ENCODE measurements at regions not wholly inside any gene's neighbourhood (a gene's known extent, or its start where the extent isn't known, plus 50 kb on each side); places are given as distances from the start of the nearest gene placed in this dataset.

DNA sequence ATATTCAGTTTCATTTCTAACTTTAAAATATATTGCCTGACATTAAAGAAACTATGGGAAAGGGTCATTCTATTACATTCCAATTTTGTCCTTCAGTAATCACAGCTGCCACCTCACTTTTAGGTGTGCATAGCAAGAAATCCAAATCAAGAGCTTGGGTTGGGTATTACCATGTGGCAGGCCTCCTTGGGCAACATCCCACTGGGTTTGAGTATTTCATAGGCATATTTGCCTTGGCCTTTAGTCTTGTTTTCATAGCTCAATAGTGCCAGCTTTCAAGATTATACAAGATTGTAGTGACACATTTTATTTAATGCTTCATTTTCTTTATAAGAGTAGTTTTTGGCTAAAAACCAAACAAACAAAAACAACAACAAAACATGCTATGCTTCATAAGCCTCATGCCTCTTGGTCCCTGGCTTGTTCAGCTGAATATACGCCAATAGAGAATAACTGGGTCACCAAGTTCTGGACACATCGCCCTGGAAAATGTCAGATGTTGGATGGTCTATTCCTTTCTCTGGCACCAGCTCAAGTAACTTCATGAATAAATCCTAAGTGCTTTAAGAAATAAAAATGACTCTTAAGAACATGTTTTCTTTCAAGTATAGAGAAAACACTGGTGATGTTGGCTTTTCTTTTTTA lies 167.4 kb upstream of the STARD13 start:
- no peak overlapping the region for H3K4me3 ChIP-seq
- no peaks in the 10 kb centered on the region for H3K4me1 ChIP-seq
- no peaks in the 10 kb centered on the region for H3K9me3 ChIP-seq
- no peak for DNase-seq
- H3K27ac ChIP-seq: no peak overlapping the region
- H3K27me3 ChIP-seq: no peaks in the 10 kb centered on the region
- no peak for ATAC-seq
- TF ChIP-seq, protein P1, sequence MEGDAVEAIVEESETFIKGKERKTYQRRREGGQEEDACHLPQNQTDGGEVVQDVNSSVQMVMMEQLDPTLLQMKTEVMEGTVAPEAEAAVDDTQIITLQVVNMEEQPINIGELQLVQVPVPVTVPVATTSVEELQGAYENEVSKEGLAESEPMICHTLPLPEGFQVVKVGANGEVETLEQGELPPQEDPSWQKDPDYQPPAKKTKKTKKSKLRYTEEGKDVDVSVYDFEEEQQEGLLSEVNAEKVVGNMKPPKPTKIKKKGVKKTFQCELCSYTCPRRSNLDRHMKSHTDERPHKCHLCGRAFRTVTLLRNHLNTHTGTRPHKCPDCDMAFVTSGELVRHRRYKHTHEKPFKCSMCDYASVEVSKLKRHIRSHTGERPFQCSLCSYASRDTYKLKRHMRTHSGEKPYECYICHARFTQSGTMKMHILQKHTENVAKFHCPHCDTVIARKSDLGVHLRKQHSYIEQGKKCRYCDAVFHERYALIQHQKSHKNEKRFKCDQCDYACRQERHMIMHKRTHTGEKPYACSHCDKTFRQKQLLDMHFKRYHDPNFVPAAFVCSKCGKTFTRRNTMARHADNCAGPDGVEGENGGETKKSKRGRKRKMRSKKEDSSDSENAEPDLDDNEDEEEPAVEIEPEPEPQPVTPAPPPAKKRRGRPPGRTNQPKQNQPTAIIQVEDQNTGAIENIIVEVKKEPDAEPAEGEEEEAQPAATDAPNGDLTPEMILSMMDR (IDR thresholded peaks at IDR 0.05): no peak
- intact Hi-C loops (cut with DNase I): no loop called here
- H3K36me3 ChIP-seq: no peaks in the 10 kb centered on the region

DNA sequence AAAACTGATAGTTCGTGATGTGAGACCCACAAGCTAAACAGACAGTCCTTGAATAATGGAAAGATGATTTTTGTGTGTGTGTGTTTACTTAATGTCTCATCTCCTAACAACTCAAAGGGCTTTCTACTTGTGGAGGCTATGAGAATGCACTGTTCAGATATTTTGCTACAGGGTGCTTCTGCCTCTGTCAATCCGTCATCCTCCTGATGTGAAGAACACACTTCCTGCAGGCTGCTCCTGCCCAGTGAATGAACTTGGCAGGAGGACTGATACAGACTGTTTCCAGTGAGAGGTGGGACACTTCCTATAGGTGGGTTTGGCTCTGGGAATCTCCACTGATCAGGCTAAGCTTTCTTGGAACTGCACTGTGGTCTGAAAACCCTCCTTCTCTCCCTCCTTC lies 168.4 kb upstream of the STARD13 start:
- Histone ChIP-seq H3K4me3 (no peak overlapping the region), H3K9me3 (no peaks in the 10 kb centered on the region), H3K4me1 (no peaks in the 10 kb centered on the region), H3K36me3 (no peaks in the 10 kb centered on the region), H3K27me3 (no peaks in the 10 kb centered on the region), H3K27ac (no peak overlapping the region)
- intact Hi-C loops (cut with DNase I): no loop called here
- ATAC-seq (no peak), DNase-seq (no peak)
- TF ChIP-seq, protein P1 (IDR thresholded peaks at IDR 0.05): no peak

DNA sequence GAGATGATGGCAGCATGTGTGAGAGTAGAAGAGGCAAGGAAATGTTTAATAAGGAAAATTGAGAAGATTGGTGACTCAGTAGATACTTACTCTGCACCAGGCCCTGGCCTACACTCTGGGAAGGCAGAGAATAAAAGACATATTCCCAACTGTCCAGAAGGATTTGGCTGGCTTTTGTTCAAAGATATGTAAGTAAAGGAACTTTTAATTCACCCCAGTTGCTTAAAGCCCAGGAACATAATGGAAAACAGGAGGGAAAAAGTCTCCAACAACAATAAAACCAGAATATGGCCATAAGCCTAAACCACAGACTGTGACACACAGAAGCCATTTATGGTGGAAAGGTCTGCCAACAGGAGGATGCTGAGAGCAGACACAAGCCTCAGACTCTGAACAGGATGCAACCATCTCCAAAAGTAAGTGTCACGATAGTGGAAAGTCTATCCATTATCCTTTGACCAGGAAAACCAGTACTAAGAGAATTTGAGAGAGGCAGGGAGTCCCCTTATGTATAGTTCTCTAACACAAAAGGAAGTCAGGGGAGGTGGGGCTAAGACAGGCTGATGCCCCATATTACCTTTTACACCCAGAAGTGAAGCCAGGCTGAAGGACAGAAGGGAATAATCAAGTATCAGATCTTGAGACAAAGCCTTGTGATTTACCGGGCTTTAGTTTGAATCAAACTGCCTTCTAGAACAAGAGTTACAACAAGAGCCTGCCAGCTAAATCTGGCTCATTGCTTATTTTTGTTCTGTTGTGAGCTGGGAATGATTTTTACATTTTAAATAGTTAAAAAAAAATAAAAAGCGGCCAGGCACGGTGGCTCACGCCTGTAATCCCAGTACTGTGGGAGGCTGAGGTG lies 169.5 kb upstream of the STARD13 start:
- no peaks in the 10 kb centered on the region for H3K27me3 ChIP-seq
- no peaks in the 10 kb centered on the region for H3K9me3 ChIP-seq
- DNase-seq: no peak
- no peaks in the 10 kb centered on the region for H3K4me1 ChIP-seq
- H3K27ac ChIP-seq: no peak overlapping the region
- ATAC-seq: no peak
- H3K36me3 ChIP-seq: no peaks in the 10 kb centered on the region
- TF ChIP-seq, protein P1 (IDR thresholded peaks at IDR 0.05): no peak
- intact Hi-C loops (cut with DNase I): no loop called here
- no peak overlapping the region for H3K4me3 ChIP-seq

DNA sequence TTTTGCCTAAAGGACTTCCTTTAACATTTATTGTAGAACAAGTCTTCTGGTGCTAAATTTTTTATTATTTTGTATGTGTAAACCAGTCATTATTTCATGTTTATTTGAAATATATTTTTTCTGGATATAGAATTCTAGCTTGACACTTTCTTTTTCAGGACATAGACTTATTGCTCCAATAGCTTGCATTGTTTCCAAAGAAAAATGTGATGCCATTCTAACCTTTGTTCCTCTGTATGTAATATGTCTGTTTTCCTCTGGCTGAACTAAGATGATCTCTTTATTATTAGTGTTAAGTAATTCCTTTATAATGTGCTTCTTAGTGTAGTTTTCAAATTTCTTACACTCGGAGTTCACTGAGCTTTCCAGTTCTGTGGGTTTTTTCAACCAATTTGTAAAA lies 174.1 kb upstream of the STARD13 start:
- Histone ChIP-seq H3K36me3 (no peaks in the 10 kb centered on the region), H3K4me1 (no peaks in the 10 kb centered on the region), H3K27ac (no peak overlapping the region), H3K9me3 (no peaks in the 10 kb centered on the region), H3K27me3 (no peaks in the 10 kb centered on the region), H3K4me3 (no peak overlapping the region)
- TF ChIP-seq, protein P1 (IDR thresholded peaks at IDR 0.05): no peak
- no peak for ATAC-seq
- intact Hi-C loops (cut with DNase I): no loop called here
- no peak for DNase-seq

DNA sequence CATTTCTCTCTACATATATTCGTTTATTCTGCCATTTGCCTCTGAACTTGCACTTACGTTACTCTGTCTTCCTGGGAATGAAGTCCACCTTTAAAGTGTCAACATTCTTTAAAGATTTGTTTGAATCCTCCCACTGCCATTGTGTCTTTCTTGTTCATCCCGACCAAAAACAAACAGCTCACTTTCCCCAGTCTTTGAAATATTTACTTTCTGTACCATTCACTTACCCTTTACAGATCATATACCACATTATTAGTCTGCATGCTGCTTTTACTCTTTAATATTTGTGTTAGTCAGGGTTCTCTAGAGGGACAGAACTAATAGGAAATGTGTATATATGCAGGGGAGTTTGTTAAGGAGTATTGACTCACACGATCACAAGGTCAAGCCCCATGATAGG lies 176.6 kb upstream of the STARD13 start:
- Histone ChIP-seq H3K27me3 (no peaks in the 10 kb centered on the region), H3K36me3 (no peaks in the 10 kb centered on the region), H3K4me3 (no peak overlapping the region), H3K27ac (no peak overlapping the region), H3K9me3 (no peaks in the 10 kb centered on the region), H3K4me1 (no peaks in the 10 kb centered on the region)
- intact Hi-C loops (cut with DNase I): no loop called here
- DNase-seq: no peak
- no peak for ATAC-seq
- TF ChIP-seq, protein P1 (IDR thresholded peaks at IDR 0.05): no peak

Measured in upper lobe of right lung (tissue), 1 donor.